ENCODE measurements at regions not wholly inside any gene's neighbourhood (a gene's known extent, or its start where the extent isn't known, plus 50 kb on each side); places are given as distances from the start of the nearest gene placed in this dataset.
A peak's percentile ranks its signal among the peaks of the same experiment; 100 is the strongest.

DNA sequence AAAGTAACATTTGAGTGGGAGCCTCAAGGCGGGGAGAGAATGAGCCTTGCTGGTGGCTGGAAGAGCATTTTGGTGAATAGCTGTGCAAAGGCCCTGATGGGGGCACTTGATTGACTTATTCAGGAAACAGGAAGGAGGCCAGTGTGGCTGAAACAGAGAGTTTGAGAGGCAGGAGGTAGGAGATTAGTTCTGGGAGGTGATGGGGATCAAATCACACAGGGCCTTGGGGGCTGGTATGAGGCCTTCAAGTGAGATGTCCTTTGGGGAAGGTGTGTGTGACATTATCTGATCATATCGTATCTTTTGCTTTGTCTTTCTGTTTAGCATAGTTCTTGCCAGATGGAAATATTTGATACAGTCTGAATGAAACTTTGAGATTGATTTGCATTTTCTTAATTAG lies 172.3 kb downstream of the TENT4A start:
- intact Hi-C loops (cut with DNase I): no loop called here
- Histone ChIP-seq H3K27ac (no peak overlapping the region), H3K36me3 (no peaks in the 10 kb centered on the region), H3K27me3 (no peaks in the 10 kb centered on the region), H3K4me1 (no peaks in the 10 kb centered on the region), H3K9ac (ENCODE audit: low read depth in 2 of 2, low read length in 2 of 2) (no peak overlapping the region), H3K9me3 (peaks cover 9% of the 10 kb centered on the region), H3K4me3 (no peak overlapping the region)
- TF ChIP-seq, protein P1, sequence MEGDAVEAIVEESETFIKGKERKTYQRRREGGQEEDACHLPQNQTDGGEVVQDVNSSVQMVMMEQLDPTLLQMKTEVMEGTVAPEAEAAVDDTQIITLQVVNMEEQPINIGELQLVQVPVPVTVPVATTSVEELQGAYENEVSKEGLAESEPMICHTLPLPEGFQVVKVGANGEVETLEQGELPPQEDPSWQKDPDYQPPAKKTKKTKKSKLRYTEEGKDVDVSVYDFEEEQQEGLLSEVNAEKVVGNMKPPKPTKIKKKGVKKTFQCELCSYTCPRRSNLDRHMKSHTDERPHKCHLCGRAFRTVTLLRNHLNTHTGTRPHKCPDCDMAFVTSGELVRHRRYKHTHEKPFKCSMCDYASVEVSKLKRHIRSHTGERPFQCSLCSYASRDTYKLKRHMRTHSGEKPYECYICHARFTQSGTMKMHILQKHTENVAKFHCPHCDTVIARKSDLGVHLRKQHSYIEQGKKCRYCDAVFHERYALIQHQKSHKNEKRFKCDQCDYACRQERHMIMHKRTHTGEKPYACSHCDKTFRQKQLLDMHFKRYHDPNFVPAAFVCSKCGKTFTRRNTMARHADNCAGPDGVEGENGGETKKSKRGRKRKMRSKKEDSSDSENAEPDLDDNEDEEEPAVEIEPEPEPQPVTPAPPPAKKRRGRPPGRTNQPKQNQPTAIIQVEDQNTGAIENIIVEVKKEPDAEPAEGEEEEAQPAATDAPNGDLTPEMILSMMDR (IDR thresholded peaks at IDR 0.05): no peak
- DNase-seq: no peak

DNA sequence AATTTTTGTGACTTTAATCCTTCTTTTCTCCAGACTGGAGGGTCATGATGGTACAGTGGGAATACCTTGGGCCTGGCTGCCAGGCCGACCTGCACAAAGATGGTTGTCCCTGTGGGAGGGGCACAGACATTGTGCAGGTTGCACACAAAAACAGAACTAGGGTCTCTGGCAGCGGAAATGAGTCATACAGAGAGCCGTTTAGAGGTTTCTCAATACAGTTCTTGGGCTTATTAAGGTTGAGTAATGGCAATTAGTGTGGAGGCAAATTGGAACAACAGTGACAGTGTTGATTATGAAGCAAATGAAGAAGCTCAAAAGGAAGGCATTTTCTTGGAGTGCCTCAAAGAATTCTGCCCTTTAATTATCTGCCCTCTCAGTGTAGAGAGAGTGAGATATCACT lies 173.6 kb downstream of the TENT4A start:
- Histone ChIP-seq H3K4me3 (no peak overlapping the region), H3K36me3 (no peaks in the 10 kb centered on the region), H3K4me1 (no peaks in the 10 kb centered on the region), H3K9ac (ENCODE audit: low read depth in 2 of 2, low read length in 2 of 2) (no peak overlapping the region), H3K27ac (no peak overlapping the region), H3K27me3 (no peaks in the 10 kb centered on the region), H3K9me3 (peaks cover 9% of the 10 kb centered on the region)
- TF ChIP-seq, protein P1 (IDR thresholded peaks at IDR 0.05): no peak
- DNase-seq: no peak
- intact Hi-C loops (cut with DNase I): no loop called here

DNA sequence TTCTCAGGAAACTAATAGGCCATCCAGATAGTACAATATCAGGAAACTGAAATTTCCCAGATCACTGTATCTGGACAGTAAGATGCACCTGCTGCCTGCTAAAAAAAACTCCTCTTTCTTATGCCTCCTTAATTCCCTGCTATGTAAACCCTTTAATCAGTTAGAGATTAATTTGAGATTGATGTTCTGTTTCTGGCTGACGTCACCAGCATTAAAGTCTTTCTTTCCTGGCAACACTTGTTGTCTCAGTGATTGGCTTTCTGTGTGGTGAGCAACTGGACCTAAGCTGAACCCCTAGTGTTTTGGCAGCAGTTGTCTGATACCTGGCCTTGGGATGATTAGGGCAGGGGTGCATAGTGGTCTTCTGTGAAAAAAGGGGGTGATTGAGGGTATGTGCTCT lies 175.8 kb downstream of the TENT4A start:
- peaks cover 9% of the 10 kb centered on the region for H3K9me3 ChIP-seq
- no peaks in the 10 kb centered on the region for H3K27me3 ChIP-seq
- DNase-seq: no peak
- TF ChIP-seq, protein P1 (IDR thresholded peaks at IDR 0.05): no peak
- H3K27ac ChIP-seq: no peak overlapping the region
- no peaks in the 10 kb centered on the region for H3K4me1 ChIP-seq
- intact Hi-C loops (cut with DNase I): no loop called here
- H3K4me3 ChIP-seq: no peak overlapping the region
- H3K36me3 ChIP-seq: no peaks in the 10 kb centered on the region
- no peak overlapping the region for H3K9ac ChIP-seq (ENCODE audit: low read depth in 2 of 2, low read length in 2 of 2)

DNA sequence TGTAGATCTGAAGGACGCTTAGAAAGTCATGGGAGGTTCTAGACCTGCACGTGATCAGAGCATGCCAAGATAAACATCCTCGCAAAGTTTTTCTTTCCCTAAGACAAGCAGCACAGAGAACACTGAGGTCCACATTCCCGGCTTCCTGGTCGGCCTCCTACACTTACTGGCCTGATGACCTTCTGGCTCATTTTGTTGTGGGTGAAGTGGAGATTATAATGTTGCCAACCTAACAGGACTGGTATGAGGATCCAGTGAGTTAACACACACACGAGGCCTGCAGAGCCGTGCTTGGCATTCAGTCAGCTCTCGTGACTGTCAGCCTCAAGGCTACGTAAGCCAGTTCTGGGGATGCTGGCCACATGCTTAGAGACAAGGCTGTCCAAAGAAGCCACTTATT lies 186.0 kb downstream of the TENT4A start:
- Histone ChIP-seq H3K9ac (ENCODE audit: low read depth in 2 of 2, low read length in 2 of 2) (no peak overlapping the region), H3K9me3 (no peaks in the 10 kb centered on the region), H3K4me1 (no peaks in the 10 kb centered on the region), H3K36me3 (no peaks in the 10 kb centered on the region), H3K27me3 (no peaks in the 10 kb centered on the region), H3K27ac (no peak overlapping the region), H3K4me3 (no peak overlapping the region)
- DNase-seq: no peak
- intact Hi-C loops (cut with DNase I): no loop called here
- TF ChIP-seq, protein P1 (IDR thresholded peaks at IDR 0.05): no peak

DNA sequence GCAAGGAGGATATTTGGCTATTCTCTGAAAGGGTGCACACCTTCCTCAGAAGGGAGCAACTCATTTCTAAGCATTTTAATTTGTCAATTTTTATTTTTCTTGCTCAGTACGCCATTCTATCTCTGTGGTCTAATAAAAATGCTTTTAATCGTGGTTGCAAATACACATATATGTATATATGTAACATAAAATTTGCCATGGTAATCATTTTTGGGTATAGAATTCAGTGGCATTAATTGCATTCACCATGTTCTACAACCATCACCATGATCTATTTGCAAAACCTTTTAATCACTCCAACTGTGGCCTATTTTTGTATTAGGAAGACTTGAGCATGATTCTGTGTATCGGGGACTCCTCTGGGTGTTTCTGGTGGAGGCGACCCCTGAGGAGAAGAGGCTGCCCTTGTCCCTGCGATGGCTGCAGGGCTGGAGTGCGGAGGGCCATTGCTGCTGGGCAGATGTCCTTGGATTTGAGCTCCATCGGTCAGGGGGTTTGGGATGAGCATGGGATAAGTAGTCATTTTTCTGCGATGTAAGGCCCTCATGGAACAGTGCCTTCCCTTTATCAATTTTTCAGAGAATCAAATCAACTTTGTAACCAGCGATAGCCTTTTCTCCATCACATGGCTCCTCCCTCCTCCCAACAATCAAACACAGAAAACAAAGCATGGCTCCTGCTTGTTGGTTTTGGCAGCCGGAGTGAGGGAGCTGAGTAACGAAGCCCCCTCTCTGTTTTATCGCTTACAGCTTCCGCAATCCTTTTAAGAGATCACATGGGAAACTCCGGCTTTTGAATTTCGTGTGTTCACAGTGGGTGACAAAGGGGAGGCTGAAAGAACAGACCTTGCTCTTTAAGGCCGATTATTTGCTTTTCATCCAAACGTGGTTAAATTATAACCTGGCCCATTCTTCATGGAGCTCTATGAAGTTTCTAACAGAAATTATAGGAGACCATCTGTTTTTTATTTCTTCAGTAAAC lies 187.3 kb downstream of the TENT4A start:
- H3K9ac ChIP-seq (ENCODE audit: low read depth in 2 of 2, low read length in 2 of 2): no peak overlapping the region
- no peaks in the 10 kb centered on the region for H3K36me3 ChIP-seq
- intact Hi-C loops (cut with DNase I): no loop called here
- peak; percentile 47 for DNase-seq
- H3K4me1 ChIP-seq: no peaks in the 10 kb centered on the region
- no peaks in the 10 kb centered on the region for H3K27me3 ChIP-seq
- no peaks in the 10 kb centered on the region for H3K9me3 ChIP-seq
- no peak overlapping the region for H3K4me3 ChIP-seq
- TF ChIP-seq, protein P1 (IDR thresholded peaks at IDR 0.05): no peak
- H3K27ac ChIP-seq: no peak overlapping the region
